WTC11 (cell line): ENCODE measurements at regions not wholly inside any gene's neighbourhood (a gene's known extent, or its start where the extent isn't known, plus 50 kb on each side); places are given as distances from the start of the nearest gene placed in this dataset.

Source experiments
- ATAC-seq: fragments of 200-7000 bp; cut with Tn5 transposase; 2 replicates; pipeline ENCODE4 v1.10.0; 2021; ENCODE audit warnings: mild to moderate bottlenecking, moderate library complexity
- CTCF ChIA-PET: fragments of 300-600 bp; sonication (Branson Sonifier 250); formaldehyde crosslinking; loops from one replicate; lab custom pipeline; 2021; ENCODE audit warnings: antibody characterized with exemption; lab: Charles Lee
- POLR2A ChIA-PET: fragments of 350-600 bp; sonication (Branson Sonifier 250); formaldehyde crosslinking; loops from one replicate; lab custom pipeline; 2021; ENCODE audit warnings: antibody characterized with exemption; lab: Charles Lee
- DNase-seq: peaks from one replicate; pipeline ENCODE4 v3.0.0; 2021; ENCODE audit warnings: low spot score
- H3K27ac Mint-ChIP-seq: 2 replicates; pipeline ENCODE4 v1.8.0; 2021; ENCODE audit warnings: mixed read lengths
- H3K27me3 Mint-ChIP-seq: 2 replicates; pipeline ENCODE4 v1.8.0; 2021; ENCODE audit warnings: low read depth, mild to moderate bottlenecking, moderate library complexity, mixed read lengths
- H3K36me3 Mint-ChIP-seq: 2 replicates; pipeline ENCODE4 v1.8.0; 2021; ENCODE audit warnings: mixed read lengths
- H3K4me1 Mint-ChIP-seq: 2 replicates; pipeline ENCODE4 v1.8.0; 2022; ENCODE audit warnings: mixed read lengths
- H3K4me3 Mint-ChIP-seq: 2 replicates; pipeline ENCODE4 v1.8.0; 2021; ENCODE audit warnings: mild to moderate bottlenecking, moderate library complexity, mixed read lengths
- H3K9me3 Mint-ChIP-seq: 2 replicates; pipeline ENCODE4 v1.8.0; 2021; ENCODE audit warnings: mixed read lengths
- CREB1 ChIP-seq: sonication (generic); formaldehyde crosslinking; IDR thresholded peaks from 2 replicates; pipeline ENCODE4 v1.8.0; 2023; ENCODE audit warnings: mild to moderate bottlenecking, missing genetic modification reagents
- ESRRA ChIP-seq: sonication (generic); formaldehyde crosslinking; IDR thresholded peaks from 2 replicates; pipeline ENCODE4 v1.8.1; 2022; ENCODE audit warnings: mild to moderate bottlenecking, missing genetic modification reagents, borderline replicate concordance
- FOXJ3 ChIP-seq: sonication (generic); formaldehyde crosslinking; IDR thresholded peaks from 2 replicates; pipeline ENCODE4 v1.9.0; 2021; ENCODE audit warnings: missing genetic modification reagents, mild to moderate bottlenecking, borderline replicate concordance
- FOXK1 ChIP-seq: sonication (generic); formaldehyde crosslinking; IDR thresholded peaks from 2 replicates; pipeline ENCODE4 v1.8.0; 2022; ENCODE audit warnings: mild to moderate bottlenecking, moderate library complexity, missing genetic modification reagents
- FOXP1 ChIP-seq: sonication (generic); formaldehyde crosslinking; IDR thresholded peaks from 2 replicates; pipeline ENCODE4 v1.8.0; 2022; ENCODE audit warnings: missing genetic modification reagents, mild to moderate bottlenecking, moderate library complexity, borderline replicate concordance
- GABPB1 ChIP-seq: sonication (generic); formaldehyde crosslinking; IDR thresholded peaks from 2 replicates; pipeline ENCODE4 v1.8.1; 2023; ENCODE audit warnings: mild to moderate bottlenecking, missing genetic modification reagents
- HMGA2 ChIP-seq: fragments of 250-450 bp; sonication (Bioruptor Pico); IDR thresholded peaks from 2 replicates; pipeline ENCODE4 v1.4.0; 2021; ENCODE audit warnings: mild to moderate bottlenecking, moderate library complexity
- MAX ChIP-seq: sonication (generic); formaldehyde crosslinking; IDR thresholded peaks from 2 replicates; pipeline ENCODE4 v1.8.0; 2022; ENCODE audit warnings: mild to moderate bottlenecking, missing genetic modification reagents
- MLX ChIP-seq: sonication (generic); formaldehyde crosslinking; IDR thresholded peaks from 2 replicates; pipeline ENCODE4 v1.8.1; 2023; ENCODE audit warnings: mild to moderate bottlenecking, missing genetic modification reagents, moderate library complexity
- NR1H2 ChIP-seq: sonication (generic); formaldehyde crosslinking; IDR thresholded peaks from 2 replicates; pipeline ENCODE4 v1.9.0; 2021; ENCODE audit warnings: mild to moderate bottlenecking, moderate library complexity, missing genetic modification reagents
- NR3C1 ChIP-seq: sonication (generic); formaldehyde crosslinking; conservative IDR thresholded peaks from 2 replicates; pipeline ENCODE4 v1.8.1; 2023; ENCODE audit warnings: low read depth, mild to moderate bottlenecking, missing genetic modification reagents
- PREB ChIP-seq: sonication (generic); formaldehyde crosslinking; IDR thresholded peaks from 2 replicates; pipeline ENCODE4 v1.8.1; 2022; ENCODE audit warnings: mild to moderate bottlenecking, missing genetic modification reagents, moderate library complexity, borderline replicate concordance
- RORB ChIP-seq: fragments of 250-450 bp; sonication (Bioruptor Pico); IDR thresholded peaks from 2 replicates; pipeline ENCODE4 v1.9.0; 2021; ENCODE audit warnings: mild to moderate bottlenecking
- STAT6 ChIP-seq: sonication (generic); formaldehyde crosslinking; conservative IDR thresholded peaks from 2 replicates; pipeline ENCODE4 v1.8.1; 2023; ENCODE audit warnings: mild to moderate bottlenecking, low read depth, missing genetic modification reagents, moderate library complexity
- TCF7 ChIP-seq: sonication (generic); formaldehyde crosslinking; IDR thresholded peaks from 2 replicates; pipeline ENCODE4 v1.8.0; 2022; ENCODE audit warnings: mild to moderate bottlenecking, low read depth, missing genetic modification reagents, moderate library complexity
- TEAD1 ChIP-seq: sonication (generic); formaldehyde crosslinking; IDR thresholded peaks from 2 replicates; pipeline ENCODE4 v1.8.0; 2022; ENCODE audit warnings: mild to moderate bottlenecking, missing genetic modification reagents
- TEAD4 ChIP-seq: sonication (generic); formaldehyde crosslinking; IDR thresholded peaks from 2 replicates; pipeline ENCODE4 v1.8.0; 2022; ENCODE audit warnings: mild to moderate bottlenecking, missing genetic modification reagents
- USF1 ChIP-seq: sonication (generic); formaldehyde crosslinking; IDR thresholded peaks from 2 replicates; pipeline ENCODE4 v1.8.0; 2022; ENCODE audit warnings: mild to moderate bottlenecking, missing genetic modification reagents
- ZMAT4 ChIP-seq: fragments of 250-450 bp; sonication (Bioruptor Pico); IDR thresholded peaks from 2 replicates; pipeline ENCODE4 v1.9.0; 2021; ENCODE audit warnings: mild to moderate bottlenecking
- ZNF121 ChIP-seq: sonication (generic); formaldehyde crosslinking; IDR thresholded peaks from 2 replicates; pipeline ENCODE4 v1.8.0; 2023; ENCODE audit warnings: missing genetic modification reagents
- ZNF671 ChIP-seq: fragments of 250-450 bp; sonication (Bioruptor Pico); IDR thresholded peaks from 2 replicates; pipeline ENCODE4 v1.8.0; 2021; ENCODE audit warnings: mild to moderate bottlenecking

- Mint-ChIP-seq H3K9me3 (peaks cover 33% of the 10 kb centered on the region), H3K27ac (no peak overlapping the region), H3K36me3 (no peaks in the 10 kb centered on the region), H3K4me1 (no peaks in the 10 kb centered on the region), H3K4me3 (no peak overlapping the region), H3K27me3 (no peaks in the 10 kb centered on the region)
- ChIA-PET POLR2A (no interaction called here), CTCF (interaction anchor here (0.6 to 1.5 kb wide), 2 partner anchors 30 to 80 kb away, joined by 4 to 5 read pairs; no protein-coding TSS in a partner anchor)
- DNase-seq (no peak), ATAC-seq (no peak)
- TF ChIP-seq MLX (CRISPR knock-in tag) (no peak), NR3C1 (CRISPR knock-in tag) (no peak), TCF7 (CRISPR knock-in tag) (no peak), MAX (CRISPR knock-in tag) (no peak), PREB (no peak), ESRRA (CRISPR knock-in tag) (no peak), FOXJ3 (CRISPR knock-in tag) (no peak), GABPB1 (no peak), CREB1 (CRISPR knock-in tag) (no peak), USF1 (no peak)
Measured at GRCh38 chr12:91841822-91842221, 303.8 kb downstream of the BTG1 start.

GRCh38 chr12:91836696-91837095, 308.9 kb downstream of the BTG1 start:
- no peak overlapping the region for H3K27ac Mint-ChIP-seq
- ChIA-PET POLR2A (no interaction called here), CTCF (no interaction called here)
- H3K36me3 Mint-ChIP-seq = no peaks in the 10 kb centered on the region
- H3K27me3 Mint-ChIP-seq = no peaks in the 10 kb centered on the region
- no peak overlapping the region for H3K4me3 Mint-ChIP-seq
- H3K9me3 Mint-ChIP-seq = peaks cover 12% of the 10 kb centered on the region
- TF ChIP-seq FOXK1 (CRISPR knock-in tag) (no peak), FOXP1 (CRISPR knock-in tag) (no peak), NR1H2 (CRISPR knock-in tag) (no peak), HMGA2 (CRISPR knock-in tag) (no peak), STAT6 (CRISPR knock-in tag) (no peak), ZNF121 (no peak), NR3C1 (CRISPR knock-in tag) (no peak), ZMAT4 (no peak), TEAD1 (no peak), ZNF671 (no peak), TEAD4 (CRISPR knock-in tag) (no peak), RORB (CRISPR knock-in tag) (no peak)
- ATAC-seq (no peak), DNase-seq (no peak)
- no peaks in the 10 kb centered on the region for H3K4me1 Mint-ChIP-seq
